ENCODE measurements at regions not wholly inside any gene's neighbourhood (a gene's known extent, or its start where the extent isn't known, plus 50 kb on each side); places are given as distances from the start of the nearest gene placed in this dataset.

- Histone ChIP-seq H3K27ac (no peak overlapping the region), H3K4me3 (no peak overlapping the region)
These were observed 113.4 kb upstream of the KCNJ16 start for GRCh38 chr17:69961501-69962145.

DNA sequence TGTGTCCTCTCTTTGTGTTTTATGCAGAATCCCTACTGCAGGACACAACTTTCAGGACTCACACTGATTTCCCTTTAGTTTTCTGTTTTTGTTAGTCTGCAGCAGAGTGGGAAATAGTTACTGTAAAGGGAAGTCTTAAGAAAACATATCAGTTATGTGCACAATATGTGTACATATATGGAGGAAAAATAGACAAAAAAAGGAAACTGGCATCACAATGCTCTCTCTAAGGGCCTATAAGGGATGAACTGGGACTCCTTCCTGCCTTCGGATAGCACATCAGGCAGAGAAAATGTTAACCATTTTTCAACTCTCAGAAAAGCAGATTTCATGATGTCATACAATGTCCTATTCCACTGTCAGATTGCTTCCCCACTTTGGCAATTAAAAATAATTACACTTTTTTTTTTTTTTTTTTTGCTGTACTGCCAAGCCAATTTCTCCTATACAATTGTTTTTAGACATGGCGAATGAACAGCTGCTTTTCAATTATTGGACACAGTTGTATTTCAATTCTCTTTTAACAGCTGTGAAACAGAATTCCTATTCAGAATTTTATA, 112.5 kb upstream of the KCNJ16 start:
- Histone ChIP-seq H3K4me3 (no peak overlapping the region), H3K27ac (no peak overlapping the region)

- H3K4me3 ChIP-seq, result no peak overlapping the region
- no peak overlapping the region for H3K27ac ChIP-seq
These were observed 107.1 kb upstream of the KCNJ16 start for GRCh38 chr17:69967910-69968411.

- no peak overlapping the region for H3K27ac ChIP-seq
- H3K4me3 ChIP-seq, result no peak overlapping the region
These were observed 105.1 kb upstream of the KCNJ16 start for GRCh38 chr17:69969897-69970296.

DNA sequence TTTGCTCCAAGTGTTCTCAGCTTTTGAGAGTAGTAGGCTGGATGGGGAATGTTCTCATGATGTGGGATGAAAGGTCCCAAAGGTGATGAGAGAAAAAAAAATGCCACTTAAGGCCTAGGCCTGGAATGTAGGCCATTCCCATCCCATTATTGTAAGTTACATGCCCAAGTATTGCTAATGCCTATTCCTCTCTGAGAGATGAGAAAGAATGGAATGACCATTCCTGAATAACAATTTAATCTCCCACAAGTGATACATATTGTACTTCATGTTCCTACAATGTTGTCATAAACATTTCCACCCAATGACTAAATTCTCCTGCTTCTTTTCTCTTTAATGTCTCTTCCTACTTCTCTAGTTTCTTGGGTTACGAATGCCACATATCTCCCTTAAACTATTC, 102.8 kb upstream of the KCNJ16 start:
- Histone ChIP-seq H3K4me3 (no peak overlapping the region), H3K27ac (no peak overlapping the region)

- H3K4me3 ChIP-seq, result no peak overlapping the region
- no peak overlapping the region for H3K27ac ChIP-seq
These were observed 99.2 kb upstream of the KCNJ16 start for GRCh38 chr17:69975808-69976207.

DNA sequence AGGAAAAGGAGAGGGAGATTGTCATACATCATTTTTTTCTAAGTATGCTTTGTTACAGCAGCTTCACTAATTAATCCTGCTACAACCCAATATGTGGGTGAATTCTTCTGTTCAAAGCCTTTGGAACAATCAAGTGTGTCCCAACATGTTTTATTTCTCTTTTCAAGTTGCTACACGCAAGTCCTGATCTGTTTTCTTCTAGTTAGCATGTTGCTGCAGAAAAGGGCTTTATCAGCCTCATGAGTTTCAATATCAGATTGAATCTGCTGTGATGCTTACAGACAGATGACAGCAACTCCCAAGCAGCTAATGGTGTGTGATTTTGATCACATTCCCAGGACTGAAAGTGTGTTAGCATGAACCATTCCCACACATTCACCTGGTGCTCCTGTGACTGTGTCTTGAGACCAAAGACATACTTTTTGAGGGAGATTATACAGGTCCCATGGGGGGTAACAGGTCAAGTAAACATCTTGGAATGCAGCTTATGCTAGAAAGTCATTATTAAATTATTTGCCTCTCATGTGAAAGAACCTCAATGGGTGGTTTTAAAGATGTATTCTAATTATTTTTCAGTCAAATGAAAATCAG, 96.9 kb upstream of the KCNJ16 start:
- H3K27ac ChIP-seq, result no peak overlapping the region
- no peak overlapping the region for H3K4me3 ChIP-seq

DNA sequence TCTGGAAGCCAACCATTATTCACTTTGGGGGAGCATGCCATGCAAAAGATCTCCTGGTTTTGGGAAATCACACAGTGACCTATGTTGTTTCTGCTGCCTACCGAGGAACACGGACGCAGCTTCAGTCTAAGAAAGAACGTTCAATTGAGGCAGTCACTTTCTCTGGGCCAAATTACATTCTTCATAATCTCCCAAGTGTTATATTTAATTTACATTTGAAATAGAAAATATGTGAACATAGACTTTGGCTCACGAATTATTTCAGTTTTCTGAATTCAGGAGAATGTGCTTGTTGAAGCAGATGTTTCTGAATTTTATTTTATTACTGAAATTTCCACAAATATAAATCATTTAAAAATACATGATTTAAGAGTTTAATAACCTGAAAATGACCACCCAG, 93.6 kb upstream of the KCNJ16 start:
- Histone ChIP-seq H3K27ac (no peak overlapping the region), H3K4me3 (no peak overlapping the region)

DNA sequence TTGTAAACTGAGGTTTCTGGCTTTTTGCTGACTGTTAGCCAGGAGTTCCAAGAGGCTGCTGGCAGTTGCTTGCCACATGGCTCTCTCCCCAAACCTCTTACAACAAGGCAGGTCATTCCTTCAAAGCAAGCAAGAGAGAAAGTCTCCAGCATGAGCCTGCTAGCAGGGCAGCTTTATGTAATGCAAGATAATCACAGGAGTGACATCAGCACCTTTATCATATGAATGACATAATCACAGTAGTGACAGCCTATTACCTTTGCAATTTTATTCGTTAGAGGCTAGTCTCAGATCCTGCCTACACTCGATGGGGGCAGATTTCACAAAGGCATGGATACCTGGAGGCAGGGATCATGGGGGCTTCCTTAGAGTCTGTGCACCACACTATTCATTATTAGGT, 79.5 kb upstream of the KCNJ16 start:
- Histone ChIP-seq H3K27ac (no peak overlapping the region), H3K4me3 (no peak overlapping the region)

GRCh38 chr17:69997332-69997731, 77.7 kb upstream of the KCNJ16 start:
- no peak overlapping the region for H3K27ac ChIP-seq

GRCh38 chr17:69999253-69999652, 75.8 kb upstream of the KCNJ16 start:
- Histone ChIP-seq H3K27ac (no peak overlapping the region), H3K4me3 (no peak overlapping the region)

More at GRCh38 chr17:69997332-69997731, 77.7 kb upstream of the KCNJ16 start:
- no peak overlapping the region for H3K4me3 ChIP-seq

DNA sequence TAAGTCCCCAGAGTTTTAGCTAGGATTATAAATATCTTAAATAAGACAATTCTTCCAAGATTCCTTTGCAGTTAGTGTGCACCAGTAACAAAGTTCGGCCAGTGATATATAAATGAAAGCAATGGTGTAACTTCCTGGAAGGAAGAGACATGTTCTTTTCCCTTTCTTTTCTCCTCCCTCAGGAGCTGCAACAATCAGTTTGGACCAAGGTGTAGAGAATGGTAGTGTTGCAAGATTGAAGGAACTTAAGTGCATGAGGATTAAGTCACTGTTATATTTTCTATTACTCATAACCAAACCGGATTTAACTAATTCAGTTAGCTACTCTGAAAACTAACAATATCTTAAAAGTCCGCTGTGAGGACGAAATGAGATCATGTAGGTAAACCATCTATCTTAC, 68.9 kb upstream of the KCNJ16 start:
- Histone ChIP-seq H3K27ac (no peak overlapping the region), H3K4me3 (no peak overlapping the region)

DNA sequence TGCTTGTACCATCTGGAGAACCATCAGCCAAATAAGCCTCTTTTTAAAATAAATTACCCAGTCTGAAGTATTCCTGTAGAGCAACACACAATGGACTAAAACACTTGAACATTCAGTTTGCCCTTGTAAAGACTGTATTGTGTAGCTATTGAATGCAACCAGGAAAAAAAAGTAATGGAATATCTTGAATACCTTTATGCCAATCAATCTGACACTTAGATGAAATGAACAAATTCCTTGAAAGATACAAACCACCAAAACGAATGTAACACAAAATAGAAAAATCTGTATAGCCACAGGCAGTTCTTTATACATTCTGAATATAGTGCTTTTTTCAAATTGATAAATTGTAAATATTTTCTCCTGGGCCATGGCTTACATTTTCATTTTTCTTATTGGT, 63.3 kb upstream of the KCNJ16 start:
- no peak overlapping the region for H3K4me3 ChIP-seq
- no peak overlapping the region for H3K27ac ChIP-seq

DNA sequence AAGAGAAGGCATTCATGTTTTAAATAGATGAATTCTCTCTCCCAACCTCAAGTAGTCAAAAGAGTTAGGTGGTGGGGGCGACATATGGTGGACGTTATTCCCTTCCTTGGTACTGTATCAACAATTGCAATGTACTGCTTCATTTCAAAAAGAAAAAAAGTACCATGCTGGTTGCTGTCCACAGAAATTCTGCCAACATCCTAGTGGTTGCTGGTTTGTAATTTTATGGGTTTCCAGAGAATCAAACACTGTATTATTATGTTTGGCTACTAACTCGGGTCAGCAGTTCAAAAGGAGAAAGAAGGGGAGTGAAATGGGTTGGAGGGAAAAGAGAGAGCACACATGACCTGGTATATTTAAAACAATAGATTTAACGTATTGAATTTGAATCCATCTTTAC, 61.1 kb upstream of the KCNJ16 start:
- Histone ChIP-seq H3K27ac (no peak overlapping the region), H3K4me3 (no peak overlapping the region)

DNA sequence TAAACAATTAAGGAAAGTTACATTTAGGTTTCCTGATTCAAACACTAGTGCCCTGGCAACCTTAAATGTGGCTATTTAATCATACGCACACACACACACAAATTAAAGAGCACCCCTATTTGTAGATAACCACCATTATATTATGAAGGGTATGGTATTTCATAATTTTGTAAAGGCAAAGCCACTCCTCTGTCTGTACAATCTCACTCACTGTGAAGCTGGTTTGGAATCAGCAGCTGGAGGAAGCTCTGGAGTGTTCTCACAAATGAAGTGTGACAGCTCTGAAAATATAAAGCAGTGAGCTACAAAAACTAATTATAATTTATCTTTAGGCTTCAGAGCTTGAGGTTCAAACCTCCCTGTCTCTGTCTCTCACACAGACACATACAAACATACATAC, 57.9 kb upstream of the KCNJ16 start:
- Histone ChIP-seq H3K27ac (no peak overlapping the region), H3K4me3 (no peak overlapping the region)

GRCh38 chr17:70017941-70018340, 57.1 kb upstream of the KCNJ16 start:
- H3K4me3 ChIP-seq, result no peak overlapping the region
- no peak overlapping the region for H3K27ac ChIP-seq

GRCh38 chr17:70021726-70022125, 53.3 kb upstream of the KCNJ16 start:
- no peak overlapping the region for H3K27ac ChIP-seq
- H3K4me3 ChIP-seq, result no peak overlapping the region

- H3K27ac ChIP-seq, result no peak overlapping the region
- H3K4me3 ChIP-seq, result no peak overlapping the region
These were observed 52.9 kb upstream of the KCNJ16 start for GRCh38 chr17:70022175-70022574.

DNA sequence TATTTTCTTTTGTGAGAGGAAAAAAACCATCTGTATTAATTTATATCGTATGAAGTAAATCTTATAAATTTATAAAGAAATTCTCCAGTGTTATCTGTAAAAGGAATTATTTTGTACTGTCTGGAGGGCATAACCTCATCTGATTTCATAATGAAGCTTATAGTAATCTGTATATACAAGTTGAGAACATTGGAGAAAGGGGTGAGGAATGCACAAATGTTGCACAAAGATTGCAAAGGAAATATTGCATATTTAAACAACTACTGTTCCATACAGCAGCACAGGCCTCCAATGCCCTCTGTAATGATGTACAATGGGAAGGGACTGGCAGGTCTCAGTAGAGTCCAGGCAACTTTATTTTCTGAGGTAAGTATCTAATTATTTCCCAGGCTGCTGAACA, 50.8 kb upstream of the KCNJ16 start:
- H3K27ac ChIP-seq, result no peak overlapping the region
- no peak overlapping the region for H3K4me3 ChIP-seq
